HG02588 (cell line): ENCODE measurements at regions not wholly inside any gene's neighbourhood (a gene's known extent, or its start where the extent isn't known, plus 50 kb on each side); places are given as distances from the start of the nearest gene placed in this dataset.

Experiments used
- ATAC-seq: cut with Tn5 transposase; IDR thresholded peaks from one replicate; pipeline ENCODE4 v1.9.1; 2021; ENCODE audit warnings: mild to moderate bottlenecking, moderate library complexity; ENCODE audit not compliant: unreplicated experiment

DNA sequence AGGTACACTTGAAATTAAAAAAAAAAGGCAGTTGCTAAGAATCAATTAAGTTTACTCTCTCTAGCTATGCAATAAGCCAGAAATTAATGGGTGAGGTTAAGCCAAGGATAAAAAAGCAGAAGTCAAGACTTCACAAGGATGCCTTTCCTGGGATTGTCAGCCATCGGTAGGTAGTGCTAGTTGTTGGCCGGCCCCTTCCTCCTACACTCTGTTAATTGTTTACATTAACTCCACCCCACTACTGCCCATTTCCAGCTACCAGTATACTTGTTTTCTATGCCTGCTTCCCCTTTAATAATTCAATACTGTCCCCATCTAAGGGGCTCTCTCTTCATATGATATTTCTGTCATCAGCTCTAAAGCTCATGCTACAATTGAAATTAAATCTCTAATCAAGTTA lies 461.0 kb downstream of the IPMK start:
- no peak for ATAC-seq

DNA sequence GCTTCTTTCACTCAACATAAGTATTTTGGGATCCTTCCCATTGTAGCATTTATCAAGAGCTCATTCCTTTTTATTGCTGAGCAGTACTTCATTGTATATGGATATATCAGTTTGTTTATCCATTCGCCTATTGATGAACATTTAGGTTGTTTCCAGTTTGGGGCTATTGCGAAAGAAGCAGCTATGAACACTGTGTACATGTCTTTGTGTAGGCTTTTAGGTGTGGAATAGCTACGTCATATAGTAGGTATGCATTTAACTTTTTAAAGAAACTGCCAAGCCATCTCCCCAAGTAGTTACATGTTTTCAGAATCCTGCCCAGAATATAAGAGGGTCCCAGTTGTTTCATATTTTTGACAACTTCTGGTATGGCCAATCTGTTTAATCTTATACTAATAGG lies 468.1 kb downstream of the IPMK start:
- ATAC-seq: no peak

DNA sequence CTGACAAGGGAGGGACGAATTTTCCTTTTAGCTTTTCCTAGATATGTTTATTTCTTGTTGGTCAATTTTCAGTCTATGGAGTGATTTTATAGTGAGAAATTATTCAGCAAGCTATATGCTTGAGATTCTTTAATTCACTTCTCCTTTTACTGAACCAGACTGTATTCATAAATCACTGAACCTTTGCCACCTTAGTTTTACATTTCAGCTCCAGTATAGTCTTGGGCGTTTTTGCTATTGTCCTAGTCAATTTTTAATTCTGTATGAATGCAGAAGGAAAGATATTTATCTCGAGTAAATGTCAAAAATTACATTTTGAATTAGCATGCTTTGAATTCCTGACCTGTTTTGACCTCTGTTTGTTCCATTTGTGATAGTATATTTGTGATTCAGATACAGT lies 468.9 kb downstream of the IPMK start:
- ATAC-seq: no peak

DNA sequence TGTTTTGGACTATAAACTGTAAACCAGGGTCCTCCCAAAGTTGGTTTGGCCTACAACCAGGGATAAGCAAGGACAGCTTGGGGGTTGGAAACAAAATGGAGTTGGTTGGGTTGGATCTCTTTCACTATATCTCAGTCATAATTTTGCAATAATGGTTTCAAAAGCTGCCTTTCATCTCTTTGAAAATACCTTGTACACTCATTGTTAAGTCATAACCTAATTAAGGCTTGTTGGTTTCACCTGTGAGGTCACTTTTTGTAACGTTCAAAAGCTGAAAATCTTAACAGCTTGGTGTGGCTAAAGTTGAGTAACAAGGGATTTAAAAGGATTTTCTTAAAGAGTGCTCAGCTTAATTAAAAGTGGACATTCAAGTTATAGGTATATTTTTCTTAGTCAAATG lies 476.1 kb downstream of the IPMK start:
- no peak for ATAC-seq

DNA sequence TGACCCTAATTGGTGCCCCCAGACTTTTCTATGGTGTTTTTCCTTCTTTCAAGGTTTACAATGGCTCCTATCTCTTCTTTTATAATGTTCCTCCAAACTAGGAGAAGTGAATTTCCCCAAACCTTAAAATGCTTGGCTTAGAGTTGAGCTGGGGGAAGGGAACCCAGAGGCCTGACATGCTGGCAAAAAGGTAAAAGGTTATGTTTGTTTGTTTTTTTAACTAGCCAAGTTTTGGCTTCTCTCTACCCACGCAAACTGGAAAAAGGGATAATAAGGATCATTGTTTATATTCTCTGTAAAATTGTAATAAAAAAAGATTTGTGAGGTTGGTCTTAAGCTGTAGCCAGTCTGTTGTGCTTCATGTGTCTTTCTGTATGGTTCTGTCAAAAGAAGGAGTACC lies 477.0 kb downstream of the IPMK start:
- no peak for ATAC-seq

DNA sequence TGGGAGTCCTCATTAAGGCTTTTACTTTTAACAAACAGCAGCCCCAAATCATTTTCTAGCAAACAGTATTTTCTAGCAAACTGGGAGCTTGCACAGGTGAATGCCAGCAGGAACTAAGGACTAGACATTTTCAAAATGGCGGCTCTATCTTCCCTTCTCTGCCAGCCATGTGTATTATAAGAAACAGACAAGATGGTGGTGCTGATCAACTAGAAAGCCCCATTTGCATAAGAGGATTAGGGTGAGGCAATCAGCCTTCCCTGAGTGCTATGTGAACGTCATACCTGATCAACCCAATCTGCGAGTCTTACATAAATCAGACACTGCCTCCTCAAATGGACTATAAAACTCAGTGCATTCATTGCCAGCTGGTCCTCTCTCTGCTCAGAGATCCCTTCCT lies 479.6 kb downstream of the IPMK start:
- ATAC-seq: no peak

DNA sequence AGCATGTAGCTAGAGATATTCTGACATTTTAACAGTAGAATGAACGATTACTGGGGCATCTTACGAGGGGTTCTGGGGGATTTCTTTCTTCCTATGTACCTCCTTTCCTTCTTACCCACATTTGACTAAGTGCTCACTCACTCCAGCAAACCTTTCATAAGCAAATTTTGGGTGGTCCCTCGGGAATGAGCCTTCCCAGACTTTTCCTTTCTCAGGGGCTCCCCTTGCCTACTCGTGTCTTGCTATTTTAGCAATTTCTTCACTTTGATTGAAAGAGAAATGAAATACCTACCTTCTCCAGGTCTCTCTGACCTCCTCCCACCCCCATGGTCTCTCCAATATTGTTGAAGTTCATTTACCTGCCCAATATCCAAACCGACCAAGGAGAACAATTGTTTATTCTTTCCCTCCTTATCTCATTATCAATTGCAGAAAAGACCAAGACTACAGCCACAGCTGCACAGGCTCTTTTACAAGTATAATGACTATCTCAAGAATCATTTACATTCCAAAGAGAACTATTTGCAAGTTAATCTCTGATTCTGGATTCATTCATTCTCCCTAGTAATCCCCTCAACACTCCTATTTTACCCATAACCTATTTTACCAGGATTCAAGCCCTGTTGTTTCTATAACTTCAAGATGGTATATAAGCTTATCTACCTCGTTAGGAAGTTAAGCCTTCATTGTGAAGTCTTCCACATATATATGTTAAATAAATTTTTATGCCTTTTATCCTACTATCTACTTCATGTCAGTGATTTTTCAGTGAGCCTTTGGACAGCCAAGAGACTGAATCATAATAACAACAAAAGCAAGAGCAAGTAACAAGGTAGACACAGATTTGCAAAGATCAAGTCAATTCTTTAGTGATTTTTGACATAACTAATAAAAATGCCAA lies 480.6 kb downstream of the IPMK start:
- ATAC-seq: no peak

DNA sequence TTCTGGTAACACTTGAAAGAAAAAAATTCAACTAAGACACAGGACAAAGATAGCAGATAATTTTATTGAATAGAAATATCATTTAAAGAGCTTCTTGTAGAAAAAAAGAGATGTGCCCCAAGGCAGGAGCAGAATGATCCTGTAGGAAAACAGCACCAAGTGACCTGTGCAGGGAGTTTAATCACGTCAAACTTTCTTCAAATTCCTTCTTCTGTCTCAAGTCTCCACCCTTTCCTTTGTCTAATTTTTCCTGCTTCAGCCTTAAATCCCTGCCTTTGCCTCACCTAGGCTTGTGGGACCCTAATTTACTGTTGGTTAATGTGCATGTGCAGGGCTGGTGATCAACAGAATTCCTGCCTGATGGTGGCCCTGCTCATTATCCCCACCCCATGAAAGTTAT lies 481.4 kb downstream of the IPMK start:
- no peak for ATAC-seq

DNA sequence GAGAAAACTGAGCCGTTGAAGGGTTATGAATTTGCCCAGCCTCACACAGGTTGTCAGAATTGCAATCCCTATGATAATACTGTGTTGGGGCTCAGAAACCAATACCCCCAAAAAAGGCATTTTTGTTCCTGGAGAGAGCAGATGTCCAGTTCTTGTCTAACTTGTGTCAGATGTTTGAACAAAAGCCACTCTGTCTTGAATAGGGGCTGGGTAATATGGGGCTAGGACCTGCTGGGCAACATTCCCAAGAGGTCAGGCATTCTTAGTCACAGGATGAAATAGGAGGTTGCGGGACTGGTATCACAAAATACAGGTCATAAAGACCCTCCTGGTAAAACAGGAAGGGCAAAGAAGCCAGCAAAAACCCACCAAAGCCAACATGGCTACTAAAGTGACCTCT lies 482.1 kb downstream of the IPMK start:
- ATAC-seq: no peak

DNA sequence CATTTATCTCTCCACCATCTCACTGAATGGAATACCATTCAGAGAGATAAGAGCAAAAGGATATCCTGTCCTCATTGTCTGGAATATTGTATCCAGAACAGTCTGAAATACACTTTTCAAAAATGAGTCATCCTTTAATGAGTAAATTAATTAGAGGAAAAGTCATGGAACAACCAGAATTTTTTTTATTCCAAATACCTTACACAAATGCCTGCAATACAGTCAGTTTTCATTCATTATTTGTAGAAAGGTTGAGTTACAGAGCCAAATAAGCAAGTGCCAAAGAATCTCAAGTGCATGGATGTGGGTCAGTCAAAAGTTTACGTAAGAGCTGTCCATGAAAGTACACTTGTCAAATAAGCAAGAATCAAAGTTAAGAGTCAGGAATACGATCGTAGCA lies 482.6 kb downstream of the IPMK start:
- ATAC-seq: no peak

DNA sequence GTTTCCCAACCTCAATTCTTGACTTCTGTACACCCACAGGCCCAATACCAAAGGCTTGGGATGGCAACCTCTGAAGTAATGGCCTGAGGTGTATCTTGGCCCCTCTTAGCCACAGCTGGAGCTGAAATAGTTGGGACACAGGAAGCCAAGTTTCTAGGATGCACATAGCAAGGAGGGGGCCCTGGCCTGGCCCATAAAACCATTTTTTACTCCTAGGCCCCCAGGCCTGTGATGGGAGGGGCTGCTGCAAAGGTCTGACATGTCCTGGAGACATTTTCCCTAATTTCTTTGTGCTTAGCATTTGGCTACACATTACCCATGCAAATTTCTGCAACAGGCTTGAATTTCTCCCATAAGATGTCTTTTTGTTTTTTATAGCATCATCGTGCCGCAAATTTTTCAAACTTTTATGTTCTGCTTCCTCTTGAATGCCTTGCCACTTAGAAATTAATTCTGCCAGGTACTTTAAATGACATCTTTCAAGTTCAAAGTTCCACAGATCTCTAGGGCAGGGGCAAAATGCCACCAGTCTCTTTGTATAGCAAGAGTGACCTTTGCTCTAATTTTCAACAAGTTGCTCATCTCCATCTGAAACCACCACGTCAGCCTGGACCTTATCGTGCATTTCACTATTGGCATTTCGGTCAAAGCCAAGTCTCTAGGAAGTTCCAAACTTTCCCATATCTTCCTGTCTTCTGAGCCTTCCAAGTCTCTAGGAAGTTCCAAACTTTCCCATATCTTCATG lies 490.8 kb downstream of the IPMK start:
- ATAC-seq: no peak

DNA sequence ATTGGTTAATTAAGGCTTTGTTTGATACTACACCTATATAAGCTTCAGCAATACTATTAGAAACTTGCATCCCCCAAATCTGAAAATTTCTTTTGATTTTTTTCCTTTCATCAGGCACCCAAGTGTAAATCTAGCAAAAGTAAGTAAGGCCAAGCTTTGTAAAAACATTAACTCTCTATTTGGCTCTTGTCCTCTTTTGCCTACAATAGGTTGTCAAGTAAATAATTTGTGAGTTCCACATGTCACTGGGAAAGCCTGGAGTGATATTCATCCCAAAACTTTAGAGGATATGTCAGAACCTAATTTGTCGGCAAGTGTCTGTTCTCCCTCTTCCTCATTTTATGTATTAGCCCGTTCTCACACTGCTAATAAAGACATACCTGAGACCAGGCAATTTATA lies 492.4 kb downstream of the IPMK start:
- no peak for ATAC-seq

DNA sequence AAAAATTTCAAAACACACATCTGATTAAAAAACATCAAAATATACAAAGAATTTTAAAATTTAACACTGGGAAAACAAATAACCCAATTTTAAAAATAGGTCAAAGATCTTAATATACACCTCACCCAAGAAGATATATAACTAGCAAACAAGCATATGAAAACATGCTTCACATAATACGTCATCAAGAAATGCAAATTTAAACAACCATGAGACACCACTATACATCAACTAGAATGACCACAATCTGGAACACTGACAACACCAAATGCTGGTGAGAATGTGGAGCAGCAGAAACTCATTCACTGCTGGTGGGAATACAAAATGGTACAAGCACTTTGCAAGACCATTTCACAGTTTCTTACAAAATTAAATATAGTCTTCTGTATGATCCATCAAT lies 498.4 kb downstream of the IPMK start:
- ATAC-seq: no peak

DNA sequence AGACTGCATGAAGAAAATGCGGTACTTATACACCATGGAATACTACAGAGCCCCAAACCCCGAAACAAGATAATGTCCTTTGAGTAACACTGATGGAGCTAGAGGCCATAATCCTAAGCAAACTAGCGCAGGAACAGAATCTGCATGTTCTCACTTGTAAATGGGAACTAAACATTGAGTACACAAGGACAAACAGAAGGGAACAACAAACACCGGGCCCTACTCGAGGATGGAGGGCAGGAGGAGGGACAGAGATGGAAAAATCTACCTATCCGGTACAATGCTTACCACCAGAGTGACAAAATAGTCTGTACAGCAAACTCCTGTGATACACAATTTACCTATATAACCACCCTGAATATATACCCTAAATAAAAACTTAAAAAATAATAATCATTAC lies 507.9 kb downstream of the IPMK start:
- ATAC-seq: no peak

DNA sequence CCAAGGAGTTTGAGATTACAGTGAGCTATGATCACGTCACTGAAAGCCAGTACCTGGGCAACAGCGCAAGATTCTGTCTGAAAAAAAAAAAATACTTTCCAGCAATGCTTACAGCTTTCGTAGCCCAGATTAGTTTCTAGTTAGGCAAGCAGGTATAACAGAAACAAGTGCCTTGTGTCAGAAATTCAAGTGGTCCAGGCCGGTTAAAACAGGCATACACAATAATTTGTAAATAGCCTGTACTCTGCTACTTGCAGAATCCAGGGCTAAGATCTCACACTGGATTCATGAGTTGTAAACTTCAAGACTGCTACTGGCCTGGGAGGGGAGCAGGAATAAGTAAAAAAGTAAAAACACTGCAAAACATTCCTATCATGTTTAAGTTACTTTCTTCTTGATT lies 512.9 kb downstream of the IPMK start:
- ATAC-seq: no peak

DNA sequence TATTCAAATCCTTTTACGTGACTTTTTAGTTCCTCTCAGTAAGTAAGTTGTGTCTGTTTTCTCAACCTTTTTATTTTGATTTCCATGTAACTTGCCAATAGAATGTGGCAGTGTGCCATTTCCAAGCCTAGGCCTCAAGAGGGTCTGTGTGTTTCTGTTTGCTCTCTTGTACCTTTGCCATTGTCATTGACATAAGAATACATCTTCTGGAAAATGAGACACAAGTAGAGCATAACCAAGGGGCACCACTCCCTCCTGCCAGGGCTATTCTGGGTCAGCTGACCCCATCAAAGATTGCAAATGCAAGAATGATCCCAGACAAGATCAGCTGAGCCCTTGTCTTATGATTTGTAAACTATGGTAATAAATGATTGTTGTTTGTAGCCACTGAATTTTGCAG lies 524.0 kb downstream of the IPMK start:
- ATAC-seq: no peak

DNA sequence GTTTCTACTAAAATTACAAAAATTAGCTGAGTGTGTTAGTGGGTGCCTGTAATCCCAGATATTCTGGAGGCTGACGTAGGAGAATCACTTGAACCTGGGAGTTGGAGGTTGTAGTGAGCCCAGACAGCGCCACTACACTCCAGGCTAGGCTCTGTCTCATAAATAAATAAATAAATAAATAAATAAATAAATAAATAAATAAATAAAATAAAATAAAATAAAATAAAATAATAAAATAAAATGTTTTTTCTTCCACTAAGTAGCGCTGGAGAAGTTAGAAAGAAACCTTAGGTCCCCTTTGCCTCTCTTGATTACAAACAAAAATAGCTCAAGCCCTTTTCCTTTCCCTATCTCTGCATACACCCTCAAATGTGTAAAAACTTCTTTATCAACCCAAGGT lies 525.9 kb downstream of the IPMK start:
- ATAC-seq: no peak

DNA sequence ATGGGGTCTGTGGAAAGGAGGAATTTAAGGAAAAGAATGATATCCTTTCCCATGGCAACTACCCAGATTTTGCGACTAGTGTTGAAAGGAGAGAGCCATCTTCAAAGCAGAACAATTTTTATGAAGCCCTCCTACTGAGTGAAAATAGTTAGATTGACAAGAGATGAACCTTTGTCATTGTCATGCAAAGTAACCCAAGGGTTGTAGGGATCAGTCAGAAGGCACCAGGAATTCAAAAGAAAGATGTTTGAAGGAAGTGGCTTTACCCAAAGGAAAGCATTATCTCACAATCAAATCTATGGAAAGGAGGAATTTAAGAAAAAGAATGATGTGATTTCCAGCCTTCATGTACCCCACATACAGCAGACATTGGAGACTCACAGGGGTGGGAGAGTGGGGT lies 544.4 kb downstream of the IPMK start:
- no peak for ATAC-seq

DNA sequence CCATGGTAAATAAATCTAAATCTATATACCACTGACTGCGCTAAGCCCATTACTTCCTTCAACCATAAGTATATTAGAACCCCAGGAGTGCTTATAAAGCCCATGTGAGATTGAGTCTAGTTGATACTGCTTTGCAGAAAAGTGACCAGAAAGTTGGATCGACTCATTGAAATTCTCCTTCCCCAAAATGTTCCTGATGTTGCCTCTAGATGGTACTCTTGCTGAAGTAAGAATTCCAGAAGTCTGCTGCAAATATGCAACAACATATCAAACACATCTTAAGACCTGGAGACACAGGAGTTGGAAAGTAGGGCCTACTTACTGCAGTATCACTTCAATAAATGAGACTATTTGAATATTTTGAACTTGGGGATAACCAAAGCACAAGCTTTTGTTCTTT lies 550.8 kb downstream of the IPMK start:
- ATAC-seq: no peak

DNA sequence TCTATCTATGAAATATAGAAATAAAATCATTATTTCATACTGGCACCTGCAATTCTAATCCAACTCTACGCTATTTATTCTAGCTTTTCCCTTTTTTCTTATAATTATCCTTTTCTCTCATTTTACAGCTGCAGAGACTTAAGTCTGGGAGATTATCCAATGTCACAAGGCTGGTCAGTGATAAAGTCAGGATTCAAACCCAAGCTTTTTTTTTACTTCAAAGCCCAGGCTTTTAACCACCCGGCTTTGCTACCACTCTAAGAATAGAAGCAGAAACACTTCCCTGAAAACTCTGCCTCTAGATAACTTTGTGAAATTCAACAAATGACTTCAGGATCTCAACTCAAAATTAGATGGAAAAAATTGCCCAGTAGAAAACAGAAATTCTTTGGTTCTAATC lies 552.5 kb downstream of the IPMK start:
- no peak for ATAC-seq

DNA sequence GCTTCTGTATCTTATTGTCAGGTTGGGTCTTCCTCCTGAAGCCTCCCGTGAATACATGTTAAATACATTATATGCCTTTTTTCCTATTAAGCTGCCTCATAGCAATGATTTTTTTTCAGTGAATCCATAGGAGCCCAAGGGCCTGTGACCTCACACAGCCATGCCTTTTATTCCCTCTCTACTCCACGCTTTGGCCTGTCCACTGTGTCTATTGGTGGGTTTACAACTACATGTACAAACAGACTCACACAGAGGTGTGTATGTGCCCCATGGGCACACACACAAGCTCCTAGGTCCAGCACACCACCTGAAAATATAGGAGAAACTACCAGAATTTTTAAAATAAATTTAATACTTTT lies 560.4 kb downstream of the IPMK start:
- ATAC-seq: no peak

DNA sequence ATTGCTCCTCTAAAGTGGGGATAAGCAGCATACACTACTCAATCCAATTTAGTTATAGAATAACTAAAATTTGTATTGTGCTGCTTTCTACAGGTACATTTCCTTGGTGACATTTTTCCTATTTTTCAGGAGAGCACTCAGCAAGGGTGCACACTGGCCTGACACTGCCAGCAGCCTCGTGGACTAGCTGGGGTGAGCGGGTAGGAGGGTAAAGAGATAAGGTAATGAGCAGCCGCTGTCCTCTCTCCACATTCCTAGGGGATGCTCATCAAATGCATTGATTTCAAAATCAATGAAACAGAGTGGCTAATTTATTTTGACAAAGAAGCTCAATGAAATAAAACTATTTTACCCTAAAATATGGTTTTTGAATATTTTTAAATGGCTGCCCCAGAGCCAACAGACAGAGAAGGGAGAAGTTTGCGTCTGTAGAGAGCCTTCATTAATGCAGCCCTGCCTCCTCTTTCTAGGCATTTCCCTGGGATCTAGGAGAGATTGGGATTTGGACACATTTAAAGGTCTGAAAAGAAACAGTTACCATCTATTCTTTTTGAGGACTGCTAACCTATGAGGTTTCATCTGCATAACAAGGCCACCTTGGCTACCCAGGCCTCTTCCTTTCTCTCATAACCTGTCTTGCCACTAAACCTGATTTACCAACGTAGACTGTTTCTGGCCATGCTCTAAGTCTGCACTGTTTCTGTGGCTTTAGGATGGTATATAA lies 561.0 kb downstream of the IPMK start:
- no peak for ATAC-seq
